NCI-H187 (cell line): ENCODE measurements at regions not wholly inside any gene's neighbourhood (a gene's known extent, or its start where the extent isn't known, plus 50 kb on each side); places are given as distances from the start of the nearest gene placed in this dataset.
"Not testable (repeated sequence)": the region's sequence is repeated elsewhere in the genome, so short reads cannot be mapped to it uniquely, and the experiment has no call there.

ENCODE experiments used
- DNase-seq, 2 experiments: peaks; one replicate each; lab custom pipeline; 2025; lab: John Stamatoyannopoulos, UW

DNA sequence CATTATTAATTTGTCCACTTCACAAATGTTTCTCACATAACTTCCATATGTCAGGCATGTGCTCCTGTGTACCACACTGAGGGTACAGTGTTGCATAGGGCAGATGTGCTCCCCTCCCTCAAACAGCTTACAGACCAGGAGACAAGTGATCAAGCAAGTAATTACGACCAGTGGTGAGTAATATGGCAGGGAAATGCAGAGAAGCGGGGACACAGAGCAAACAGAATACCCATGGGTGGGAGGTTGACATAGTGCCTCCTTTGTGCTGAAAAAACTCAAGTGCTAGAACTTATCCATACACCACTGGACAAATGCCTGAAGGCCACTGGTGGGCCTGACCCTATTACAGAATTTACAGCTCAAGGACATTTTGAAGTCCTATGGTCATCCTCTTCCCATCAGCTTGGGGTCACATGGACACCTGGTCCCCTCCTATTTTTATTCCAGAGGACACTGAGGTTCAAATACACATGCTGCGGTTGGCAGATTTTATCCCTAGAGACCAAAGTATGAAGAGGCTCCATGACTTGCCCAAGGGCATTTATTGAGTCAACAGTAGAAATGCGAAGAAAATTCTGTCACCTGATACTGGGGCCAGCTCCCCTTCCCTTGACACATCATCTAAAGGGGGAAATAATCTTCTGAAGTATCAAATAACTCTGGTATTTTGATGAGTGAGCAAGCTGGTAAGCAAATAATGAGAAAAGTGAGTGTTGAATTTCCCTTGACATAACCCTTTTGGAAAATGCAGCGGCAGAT, 116.6 kb downstream of the QRSL1 start:
- no peak for DNase-seq

DNA sequence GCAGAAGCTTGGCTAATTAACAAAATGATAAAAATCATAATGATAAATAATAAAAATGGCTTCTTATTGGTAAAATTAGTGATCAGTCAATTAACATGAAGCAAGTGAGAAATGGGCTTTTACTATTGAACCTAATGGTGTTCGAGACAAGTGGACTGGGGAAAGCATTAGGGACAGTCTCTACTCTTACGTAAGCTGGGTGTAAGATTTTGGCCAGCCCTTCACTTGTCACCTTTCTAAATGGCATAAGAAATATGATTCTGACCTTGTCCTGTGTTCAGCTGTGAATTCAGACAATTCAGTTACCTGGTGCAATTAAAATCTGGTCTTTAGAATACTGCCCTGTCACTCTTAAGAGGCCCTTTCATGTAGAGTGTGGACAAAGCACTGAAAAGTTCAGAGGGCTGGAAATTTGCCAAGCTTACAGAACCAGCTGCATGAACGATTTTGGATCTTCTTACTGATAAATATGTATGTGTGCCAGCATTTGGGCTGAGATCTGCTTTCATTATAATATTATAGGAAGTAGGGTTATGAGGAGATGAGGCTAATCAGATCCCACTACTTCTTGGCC, 115.9 kb downstream of the QRSL1 start:
- DNase-seq = no peak

DNA sequence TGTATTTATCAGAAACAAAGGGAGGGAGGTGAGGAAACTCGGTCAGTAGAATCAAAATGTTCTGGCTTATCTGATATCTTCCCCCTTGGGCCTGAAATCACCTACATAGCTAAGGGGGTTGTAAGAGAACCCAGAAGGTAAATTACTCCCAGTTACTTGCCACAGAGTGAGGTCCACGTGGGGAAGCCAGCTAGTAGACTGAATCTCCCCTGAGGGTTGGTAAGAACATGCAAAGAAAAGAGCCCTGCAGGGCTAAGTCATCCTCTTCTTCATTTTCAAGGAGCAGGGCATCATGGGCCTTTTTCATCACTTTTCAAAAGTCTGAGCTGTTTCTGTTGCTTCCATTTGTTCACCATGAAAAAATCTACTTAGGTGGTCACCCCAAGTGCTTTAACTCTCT, 115.4 kb downstream of the QRSL1 start:
- no peak for DNase-seq

DNA sequence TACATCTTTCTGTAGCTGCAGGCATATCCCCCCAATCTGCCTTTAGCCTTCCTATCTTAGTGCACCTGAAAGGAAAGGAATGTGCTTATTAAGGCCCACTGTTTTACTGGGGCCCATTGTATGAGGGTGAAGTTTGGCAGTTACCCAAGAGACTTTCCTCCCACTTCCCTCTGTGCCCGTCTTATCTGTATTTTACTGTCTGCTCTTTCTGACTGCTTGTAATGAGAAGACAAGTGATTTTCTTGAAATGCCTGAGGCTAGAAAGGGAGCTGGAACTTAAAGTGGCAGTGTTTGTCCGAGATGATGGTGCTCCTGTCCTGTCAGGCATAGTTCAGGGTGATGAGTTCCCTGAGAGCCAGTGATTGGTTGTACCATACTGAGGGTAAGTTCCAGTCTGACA, 114.7 kb downstream of the QRSL1 start:
- not testable (repeated sequence) for DNase-seq

DNA sequence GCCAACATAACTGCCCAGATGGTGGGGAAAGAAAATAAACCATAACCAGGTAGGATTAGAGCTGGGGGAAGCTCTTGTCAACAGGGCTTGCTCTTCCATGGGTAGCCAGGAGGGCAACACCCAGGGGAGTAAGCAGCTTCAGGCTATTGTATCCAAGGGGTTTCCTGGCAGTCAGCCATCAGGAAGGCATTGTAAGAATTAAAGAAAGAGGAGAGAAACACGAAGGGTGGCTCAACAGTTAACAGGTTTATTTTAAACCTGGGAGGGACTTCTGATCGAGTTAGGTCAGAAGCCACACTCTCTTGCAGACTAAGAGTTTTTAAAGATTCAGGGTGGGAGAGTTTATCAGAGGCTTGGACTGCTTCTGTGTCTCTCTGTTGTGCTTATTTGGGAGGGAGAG, 114.2 kb downstream of the QRSL1 start:
- no peak for DNase-seq

DNA sequence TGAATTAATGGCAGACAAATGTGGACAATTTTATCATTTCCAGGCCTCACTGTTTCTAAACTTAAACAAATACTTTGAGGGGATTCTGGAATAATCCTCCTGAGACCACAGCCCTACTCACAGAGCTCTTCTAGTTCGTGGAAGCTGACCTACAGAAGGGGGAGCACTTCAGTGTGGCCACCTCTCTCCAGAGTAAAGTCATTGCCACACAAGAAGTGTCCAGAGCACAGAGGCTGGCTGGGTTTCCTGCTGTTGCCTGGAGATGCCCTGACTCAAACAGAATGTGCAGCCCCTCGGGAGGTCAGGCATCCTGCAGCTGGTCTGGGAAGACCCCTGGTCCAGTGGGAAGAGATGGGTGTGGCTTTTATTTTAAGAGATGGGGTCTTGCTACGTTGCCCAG, 110.9 kb downstream of the QRSL1 start:
- DNase-seq = no peak

DNA sequence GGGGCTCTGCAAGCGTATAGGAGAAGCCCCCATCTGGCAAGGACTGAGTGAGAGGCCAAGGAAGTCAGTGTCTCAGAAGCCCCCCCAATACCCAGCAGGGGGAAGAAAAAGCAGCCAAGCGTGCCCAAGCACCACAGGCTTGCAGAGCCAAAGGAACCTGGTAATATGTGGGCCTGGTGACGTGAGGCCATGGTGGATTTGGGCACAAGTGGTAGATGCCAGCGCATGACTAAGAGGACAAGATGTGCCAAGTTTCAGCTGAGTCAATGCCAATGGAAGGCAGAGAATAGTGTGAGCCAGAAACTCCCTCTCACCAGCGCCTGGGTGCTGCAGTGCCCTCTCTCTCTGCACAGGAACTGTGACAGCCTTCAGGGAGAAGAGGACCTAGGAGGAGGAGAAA, 110.0 kb downstream of the QRSL1 start:
- no peak for DNase-seq

DNA sequence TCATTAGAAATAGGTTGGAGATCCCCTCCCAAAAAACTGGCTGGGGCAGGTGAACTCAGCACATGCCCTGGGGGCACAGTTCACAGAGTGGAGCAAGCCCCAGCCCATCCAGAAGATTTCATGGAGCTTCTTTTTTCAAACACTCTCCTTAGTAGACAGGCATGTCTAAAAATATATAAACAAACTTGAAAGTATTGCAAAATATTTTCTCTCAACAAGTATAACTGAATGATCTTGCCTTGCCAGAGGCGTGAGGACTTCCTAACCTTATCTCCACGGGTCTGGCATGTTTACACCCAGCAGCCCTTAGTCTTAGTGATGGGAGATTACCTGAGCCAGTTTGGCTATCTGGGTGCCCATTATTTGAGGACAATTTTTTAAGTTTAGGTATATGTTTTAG, 107.1 kb downstream of the QRSL1 start:
- DNase-seq = no peak

DNA sequence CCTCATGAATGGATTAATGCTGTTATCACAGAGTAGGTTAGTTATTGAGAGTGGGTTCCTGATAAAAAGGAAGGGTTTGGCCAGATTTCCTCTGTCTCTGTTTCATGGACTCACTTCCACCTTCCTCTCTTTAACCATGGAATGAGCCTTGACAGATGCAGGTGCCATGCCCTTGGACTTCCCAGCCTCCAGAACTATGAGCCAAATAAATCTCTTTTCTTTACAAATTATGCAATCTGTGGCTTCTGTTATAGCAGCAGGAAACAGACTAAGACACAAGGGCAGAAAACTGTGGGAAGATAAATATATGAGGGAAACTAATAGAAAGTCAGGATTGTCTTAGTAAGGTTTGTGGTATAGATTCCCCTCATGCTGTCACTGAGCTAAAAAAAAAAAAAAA, 106.5 kb downstream of the QRSL1 start:
- no peak for DNase-seq

DNA sequence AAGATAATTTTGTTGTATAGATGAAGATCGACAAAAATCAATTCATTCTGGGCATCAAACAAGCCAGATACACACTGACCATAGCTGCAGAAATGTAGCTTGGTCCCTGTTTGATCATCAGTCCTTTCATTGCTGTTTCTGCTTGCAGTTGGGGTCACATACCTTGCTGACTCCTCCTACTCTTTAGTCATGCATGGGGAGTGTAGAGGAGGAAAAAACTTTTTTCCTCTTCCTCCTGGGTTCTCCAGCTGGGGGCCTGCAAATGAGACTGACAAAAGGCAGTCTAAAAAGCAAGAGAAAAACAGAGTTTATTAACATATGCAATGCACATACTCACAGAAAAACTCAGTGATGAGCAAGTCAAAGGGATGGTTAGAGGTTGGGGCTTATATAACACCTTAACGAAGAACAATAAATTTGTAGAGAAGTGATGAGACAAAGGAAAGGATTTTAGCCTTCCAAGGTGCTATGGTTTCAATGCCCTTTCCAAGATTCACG, 105.8 kb downstream of the QRSL1 start:
- DNase-seq = no peak

DNA sequence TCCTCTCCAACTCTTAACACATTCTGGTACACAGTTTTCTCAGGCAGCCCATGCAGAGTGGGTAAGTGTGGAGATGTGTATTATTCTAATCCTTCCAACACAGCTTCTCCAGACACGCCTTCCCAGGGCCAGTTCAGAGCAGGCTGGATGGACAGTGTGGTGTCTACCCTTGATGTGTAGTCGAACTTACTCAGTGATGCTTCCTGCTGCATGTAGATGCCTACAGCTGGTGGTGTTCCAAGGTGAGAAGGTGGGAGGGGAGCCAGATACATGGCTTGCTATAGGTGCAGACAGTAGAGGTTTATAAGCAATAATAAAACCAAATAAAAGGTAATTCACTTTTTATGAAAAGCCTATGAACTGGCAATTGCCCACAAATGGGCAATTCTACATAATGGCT, 104.0 kb downstream of the QRSL1 start:
- DNase-seq = no peak

DNA sequence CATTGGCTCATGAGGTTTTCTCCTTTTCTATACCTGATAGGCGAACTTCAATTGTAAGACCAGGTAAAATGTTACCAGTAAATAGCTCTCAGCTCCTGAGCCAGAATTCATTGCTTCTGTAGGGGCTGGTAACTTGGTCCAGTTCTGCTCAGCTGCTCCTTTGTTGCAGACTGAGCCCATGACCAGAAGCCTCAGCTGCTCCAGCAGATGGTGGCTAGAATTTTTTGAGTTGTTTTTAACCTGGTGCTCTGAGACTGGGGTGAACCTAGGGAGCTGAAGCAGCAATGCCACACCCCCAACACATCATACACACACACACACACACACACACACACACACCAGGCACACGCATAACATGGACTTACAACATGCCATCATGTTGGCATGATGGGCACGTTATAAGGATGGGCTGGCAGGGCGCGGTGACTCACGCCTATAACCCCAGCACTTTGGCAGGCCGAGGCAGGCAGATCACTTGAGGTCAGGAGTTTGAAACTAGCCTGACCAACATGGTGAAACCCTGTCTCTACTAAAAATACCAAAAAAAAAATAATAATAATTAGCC, 103.1 kb downstream of the QRSL1 start:
- no peak for DNase-seq

DNA sequence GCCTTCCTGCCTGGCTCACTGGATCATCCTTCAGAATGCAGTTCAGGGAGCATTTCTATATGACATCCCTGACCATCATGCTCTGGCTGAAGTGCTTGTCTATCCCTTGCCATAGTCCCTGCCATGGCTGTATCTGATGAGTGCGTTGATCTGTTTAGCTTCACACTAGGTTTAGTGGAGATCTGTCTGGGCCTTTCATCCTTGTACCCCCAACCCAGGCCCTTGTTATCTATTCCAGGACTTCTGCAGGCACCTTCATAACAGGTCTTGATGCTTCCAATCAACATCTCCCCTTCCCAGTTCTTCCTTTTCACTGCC, 102.4 kb downstream of the QRSL1 start:
- DNase-seq = no peak

DNA sequence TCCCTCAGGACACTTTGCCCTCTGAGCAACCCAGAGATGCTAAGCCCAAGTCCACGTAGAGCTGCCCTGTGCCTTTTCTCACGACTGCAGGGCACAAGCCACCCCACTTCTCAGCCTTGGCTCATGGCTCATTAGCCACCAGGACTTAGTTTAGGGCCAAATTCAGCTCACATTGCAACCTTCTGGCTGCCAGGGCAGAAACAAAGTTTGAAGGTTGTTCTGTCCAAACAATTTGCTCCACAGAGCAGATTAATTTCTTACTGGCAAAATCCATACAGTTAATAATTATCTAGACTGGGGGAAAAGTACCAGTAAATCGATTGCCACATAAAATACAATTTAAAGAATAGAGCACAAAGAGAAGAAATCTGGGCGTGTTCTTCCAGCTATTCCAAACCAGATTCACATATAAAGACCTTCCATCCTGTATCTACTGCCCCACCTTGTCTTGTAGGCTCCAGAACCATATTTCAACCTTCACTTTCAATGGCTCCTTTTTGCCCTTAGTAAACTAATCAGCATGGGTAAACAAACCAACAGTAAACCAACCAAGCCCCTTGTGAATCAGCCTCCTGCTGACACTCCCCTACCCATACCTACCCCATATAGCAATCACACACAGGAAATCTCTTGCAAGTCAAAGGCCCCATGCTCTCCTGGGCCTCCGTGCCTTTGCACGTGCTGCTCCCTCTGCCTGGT, 101.9 kb downstream of the QRSL1 start:
- DNase-seq = no peak

DNA sequence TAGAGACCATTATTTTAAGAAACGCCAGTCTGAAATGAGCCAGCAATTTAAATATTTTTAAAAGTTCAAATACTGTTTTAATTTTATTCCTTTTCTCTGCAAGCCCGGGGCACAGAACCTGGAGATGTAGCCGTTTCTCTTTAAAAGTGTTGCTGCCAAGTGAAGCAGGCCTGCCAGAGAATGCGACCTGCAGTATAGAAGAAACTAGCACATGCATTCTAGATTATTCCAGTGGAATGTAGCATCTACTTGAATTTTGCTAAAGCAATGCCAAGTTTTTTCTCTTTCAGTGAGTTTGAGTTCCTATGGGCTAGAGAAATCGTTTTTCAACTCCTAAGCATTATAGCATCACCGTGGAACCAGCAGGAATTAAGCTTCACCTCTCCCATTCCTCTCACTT, 101.3 kb downstream of the QRSL1 start:
- no peak for DNase-seq

DNA sequence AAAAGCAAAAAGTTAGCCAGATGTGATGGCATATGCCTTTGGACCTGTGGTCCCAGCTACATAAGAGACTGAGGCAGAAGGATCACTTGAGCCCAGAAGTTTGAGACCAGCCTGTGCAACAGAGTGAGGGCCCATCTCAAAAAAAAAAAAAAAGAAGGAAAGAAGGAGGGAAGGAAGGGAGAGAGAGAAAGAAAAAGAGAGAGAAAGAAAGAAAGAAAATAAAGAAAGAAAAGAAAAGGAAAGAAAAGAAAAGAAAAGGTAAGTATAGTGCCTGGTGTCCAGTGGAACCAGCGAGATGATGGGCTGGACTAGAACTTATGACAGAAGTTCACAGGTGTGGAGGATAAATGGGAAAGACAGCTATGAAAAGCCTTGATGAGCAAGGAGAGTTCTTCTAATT, 100.9 kb downstream of the QRSL1 start:
- no peak for DNase-seq

DNA sequence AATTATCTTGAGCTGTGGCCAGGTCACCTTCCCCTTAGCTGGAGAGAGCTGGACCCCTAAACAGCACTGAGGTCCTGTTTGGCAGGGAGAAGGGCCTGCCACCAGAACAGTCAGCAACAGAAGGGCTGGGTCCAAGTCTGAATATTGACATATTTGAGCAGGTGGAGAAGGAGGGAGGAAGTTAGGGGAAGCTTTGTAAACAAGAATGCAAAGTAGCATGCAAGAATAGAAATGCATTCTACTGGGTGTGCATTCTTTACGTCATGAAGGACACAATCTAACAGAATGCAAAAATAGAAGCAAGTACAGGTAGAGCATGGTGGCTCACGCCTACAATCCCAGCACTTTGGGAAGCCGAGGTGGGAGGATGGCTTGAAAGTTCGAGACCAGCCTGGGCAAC, 100.5 kb downstream of the QRSL1 start:
- no peak for DNase-seq

DNA sequence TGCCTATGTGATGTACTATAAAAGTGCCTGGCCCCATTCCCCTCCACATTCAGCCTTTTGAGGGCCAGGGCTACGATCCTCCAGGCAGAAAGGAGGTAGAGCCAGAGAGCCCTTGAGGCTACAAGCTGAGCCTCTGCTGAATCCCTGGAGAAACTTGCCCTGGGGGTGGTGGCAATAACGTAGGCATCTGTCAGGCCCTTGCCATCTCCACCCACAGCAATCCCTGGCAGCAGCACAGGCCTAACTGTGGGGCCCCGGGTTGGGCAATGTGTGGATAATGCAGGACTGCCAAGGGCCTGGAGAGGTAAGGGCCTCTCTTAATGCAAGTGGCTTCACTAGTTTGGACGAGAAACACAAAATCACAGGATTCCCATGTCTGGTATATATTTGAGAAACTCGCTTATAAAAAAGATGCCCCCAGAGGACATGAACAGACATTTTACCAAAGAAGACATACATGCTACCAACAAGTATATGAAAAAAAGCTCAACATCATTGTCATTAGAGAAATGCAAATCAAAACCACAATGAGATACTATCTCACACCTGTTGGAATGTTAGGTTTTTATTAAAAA, 99.0 kb downstream of the QRSL1 start:
- DNase-seq = no peak

DNA sequence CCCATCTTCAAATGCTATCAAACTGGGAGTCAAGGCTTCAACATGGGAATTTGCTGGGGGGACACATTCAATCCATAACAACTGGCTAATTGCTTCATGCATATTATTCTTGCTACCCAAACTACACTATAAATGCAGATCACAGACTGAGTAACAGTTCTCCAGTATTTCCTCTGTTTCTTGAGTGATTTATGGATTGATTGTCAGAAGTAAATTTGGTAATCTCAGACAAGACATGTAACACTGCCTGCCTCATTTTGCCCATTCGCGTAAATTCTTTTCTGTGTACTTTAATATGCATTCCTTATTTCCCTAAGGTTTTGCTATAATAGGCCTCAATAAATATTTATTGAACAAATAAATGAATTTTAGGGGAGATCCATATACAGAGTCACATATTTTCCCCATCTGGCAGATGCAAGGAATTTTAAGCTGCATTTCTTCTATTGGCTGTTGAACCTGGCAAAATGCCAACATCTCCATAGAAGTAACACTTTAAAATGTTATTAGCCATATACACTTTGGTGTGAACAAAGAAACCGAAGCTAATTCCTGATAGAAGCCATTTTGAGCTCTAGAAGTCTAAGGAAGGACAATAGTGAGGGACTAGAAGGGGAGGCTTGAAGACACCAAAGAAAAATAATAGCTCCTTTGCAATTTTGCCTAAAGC, 98.2 kb downstream of the QRSL1 start:
- no peak for DNase-seq

DNA sequence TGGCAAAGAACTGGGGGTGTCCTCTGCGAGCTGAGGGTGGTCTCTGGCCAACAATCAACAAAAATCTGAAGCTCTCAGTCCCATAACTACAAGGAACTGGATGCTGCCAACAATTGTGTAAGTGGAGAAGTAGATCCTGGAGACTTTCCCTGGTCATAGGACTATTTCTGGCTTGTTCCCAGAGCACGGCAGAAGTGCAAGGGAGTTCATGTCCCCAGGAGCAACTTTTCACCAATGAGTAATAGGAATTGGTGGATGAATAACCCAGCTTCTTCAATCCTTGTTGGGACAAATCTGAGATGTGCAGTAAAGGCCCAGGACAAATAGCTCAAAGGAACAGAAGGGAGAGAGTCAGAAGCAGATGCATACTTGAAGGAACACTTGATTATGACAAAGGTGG, 95.5 kb downstream of the QRSL1 start:
- DNase-seq = no peak

DNA sequence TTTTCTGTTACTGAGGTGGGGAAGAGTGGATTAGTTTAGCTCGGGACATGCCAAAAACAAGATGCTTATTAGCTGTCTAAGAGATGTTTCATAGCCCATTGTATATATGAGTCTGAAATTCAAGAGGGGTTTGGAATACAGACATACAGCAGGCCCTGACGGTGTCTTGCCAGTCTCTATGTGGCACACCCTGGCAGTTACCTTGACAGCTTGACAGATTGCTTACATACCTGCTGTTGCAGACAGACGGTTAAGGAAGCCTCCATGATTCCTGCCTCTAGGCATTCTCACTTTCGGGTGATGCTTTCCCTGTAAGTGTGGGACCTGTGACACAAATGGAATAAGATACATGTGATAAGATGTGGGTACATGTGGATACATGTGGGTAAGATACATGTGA, 95.0 kb downstream of the QRSL1 start:
- DNase-seq = no peak

DNA sequence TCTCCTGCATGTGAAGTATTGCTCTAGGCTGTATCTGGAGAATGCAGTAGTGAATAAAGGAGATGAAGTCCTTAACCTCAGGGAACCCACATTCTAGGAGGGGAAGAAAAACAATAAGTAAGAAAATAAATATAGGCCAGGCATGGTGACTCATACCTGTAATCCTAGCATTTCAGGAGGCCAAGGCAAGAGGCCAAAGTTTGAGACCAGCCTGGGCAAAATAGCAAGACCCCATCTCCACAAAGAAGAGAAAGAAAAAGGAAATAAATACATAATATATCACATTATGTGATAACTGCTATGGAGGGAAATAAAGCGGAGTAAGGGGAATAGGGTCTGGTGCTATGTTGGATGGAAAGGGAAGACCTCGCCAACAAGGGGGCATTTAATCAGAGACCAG, 94.0 kb downstream of the QRSL1 start:
- DNase-seq = not testable (repeated sequence)
